ENCODE measurements at regions not wholly inside any gene's neighbourhood (a gene's known extent, or its start where the extent isn't known, plus 50 kb on each side); places are given as distances from the start of the nearest gene placed in this dataset.

DNA sequence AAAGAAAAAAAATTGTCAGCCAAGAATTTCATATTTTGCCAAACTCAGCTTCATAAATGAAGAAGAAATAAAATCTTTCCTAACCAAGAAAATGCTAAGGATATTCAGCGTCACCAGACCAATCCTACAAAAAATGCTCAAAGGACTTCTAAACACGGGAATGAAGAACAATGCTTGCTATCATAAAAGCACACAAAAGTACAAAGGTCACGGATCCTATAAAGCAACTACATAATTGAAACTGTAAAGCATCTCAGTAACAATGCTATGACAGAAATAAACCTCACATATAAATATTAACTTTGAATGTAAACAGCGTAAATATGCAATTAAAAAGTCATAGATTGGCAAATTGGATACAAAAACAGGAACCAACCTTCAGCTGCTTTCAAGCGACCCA is 1314.6 kb upstream of the GYPC start:
- TF ChIP-seq, protein P1, sequence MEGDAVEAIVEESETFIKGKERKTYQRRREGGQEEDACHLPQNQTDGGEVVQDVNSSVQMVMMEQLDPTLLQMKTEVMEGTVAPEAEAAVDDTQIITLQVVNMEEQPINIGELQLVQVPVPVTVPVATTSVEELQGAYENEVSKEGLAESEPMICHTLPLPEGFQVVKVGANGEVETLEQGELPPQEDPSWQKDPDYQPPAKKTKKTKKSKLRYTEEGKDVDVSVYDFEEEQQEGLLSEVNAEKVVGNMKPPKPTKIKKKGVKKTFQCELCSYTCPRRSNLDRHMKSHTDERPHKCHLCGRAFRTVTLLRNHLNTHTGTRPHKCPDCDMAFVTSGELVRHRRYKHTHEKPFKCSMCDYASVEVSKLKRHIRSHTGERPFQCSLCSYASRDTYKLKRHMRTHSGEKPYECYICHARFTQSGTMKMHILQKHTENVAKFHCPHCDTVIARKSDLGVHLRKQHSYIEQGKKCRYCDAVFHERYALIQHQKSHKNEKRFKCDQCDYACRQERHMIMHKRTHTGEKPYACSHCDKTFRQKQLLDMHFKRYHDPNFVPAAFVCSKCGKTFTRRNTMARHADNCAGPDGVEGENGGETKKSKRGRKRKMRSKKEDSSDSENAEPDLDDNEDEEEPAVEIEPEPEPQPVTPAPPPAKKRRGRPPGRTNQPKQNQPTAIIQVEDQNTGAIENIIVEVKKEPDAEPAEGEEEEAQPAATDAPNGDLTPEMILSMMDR (conservative IDR thresholded peaks at IDR 0.05; ENCODE audit: low read depth, low read length) = no peak
- TF ChIP-seq POLR2A (IDR thresholded peaks at IDR 0.05; ENCODE audit: low read depth, low read length) (no peak), MAFK (IDR thresholded peaks at IDR 0.05; ENCODE audit: low read depth, low read length) (no peak), CEBPB (IDR thresholded peaks at IDR 0.05; ENCODE audit: low read depth, low read length) (no peak), FOS (IDR thresholded peaks at IDR 0.05; ENCODE audit: low read depth, low read length) (no peak), RAD21 (IDR thresholded peaks at IDR 0.05; ENCODE audit: low read length) (no peak), SMC3 (IDR thresholded peaks at IDR 0.05; ENCODE audit: low read depth, low read length) (no peak), RFX5 (IDR thresholded peaks at IDR 0.05; ENCODE audit: low read depth, low read length) (no peak), RCOR1 (IDR thresholded peaks at IDR 0.05; ENCODE audit: insufficient replicate concordance, low read length) (no peak), BHLHE40 (IDR thresholded peaks at IDR 0.05; ENCODE audit: low read depth, low read length) (no peak), MXI1 (IDR thresholded peaks at IDR 0.05; ENCODE audit: borderline replicate concordance, low read depth, low read length) (no peak)
- TF ChIP-seq, protein P2, sequence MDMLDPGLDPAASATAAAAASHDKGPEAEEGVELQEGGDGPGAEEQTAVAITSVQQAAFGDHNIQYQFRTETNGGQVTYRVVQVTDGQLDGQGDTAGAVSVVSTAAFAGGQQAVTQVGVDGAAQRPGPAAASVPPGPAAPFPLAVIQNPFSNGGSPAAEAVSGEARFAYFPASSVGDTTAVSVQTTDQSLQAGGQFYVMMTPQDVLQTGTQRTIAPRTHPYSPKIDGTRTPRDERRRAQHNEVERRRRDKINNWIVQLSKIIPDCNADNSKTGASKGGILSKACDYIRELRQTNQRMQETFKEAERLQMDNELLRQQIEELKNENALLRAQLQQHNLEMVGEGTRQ (IDR thresholded peaks at IDR 0.05; ENCODE audit: low read depth, low read length) = no peak

All from IMR-90 (cell line).